NCI-H2196 (cell line): ENCODE measurements at regions not wholly inside any gene's neighbourhood (a gene's known extent, or its start where the extent isn't known, plus 50 kb on each side); places are given as distances from the start of the nearest gene placed in this dataset.

Source experiments
- DNase-seq: peaks from one replicate; lab custom pipeline; 2025; ENCODE audit not compliant: unreplicated experiment; lab: John Stamatoyannopoulos, UW

DNA sequence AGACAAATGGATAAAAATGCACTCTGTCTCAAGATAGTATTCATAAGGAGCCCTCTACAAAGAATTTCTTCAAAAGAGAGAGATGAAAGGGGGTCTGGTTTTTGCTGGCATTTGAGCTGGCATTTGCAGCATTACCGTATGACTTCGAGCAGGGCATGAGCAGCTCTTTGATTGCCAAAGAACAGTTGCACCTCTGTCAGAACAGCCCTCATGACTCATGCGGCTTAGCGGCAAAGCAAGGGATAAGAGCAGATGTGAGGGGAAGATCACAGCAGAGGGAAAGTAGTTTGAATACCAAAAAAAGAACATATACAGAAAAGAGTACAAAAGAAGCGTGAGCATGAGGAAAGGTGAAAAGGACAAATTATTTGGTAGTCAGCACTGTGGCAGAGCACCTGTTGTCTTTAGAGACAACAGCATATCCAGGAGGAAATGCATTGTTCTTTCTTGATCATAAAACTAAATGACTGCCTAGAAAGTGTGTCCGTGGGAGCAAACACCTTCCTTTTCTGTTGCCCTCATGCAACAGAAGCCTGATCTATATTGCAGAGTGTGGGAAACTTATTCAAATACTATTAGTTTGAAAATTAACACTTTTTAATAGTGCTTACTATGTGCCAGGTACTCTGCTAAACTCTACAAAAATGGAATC, 80.5 kb upstream of the SLC24A5 start:
- DNase-seq: no peak

DNA sequence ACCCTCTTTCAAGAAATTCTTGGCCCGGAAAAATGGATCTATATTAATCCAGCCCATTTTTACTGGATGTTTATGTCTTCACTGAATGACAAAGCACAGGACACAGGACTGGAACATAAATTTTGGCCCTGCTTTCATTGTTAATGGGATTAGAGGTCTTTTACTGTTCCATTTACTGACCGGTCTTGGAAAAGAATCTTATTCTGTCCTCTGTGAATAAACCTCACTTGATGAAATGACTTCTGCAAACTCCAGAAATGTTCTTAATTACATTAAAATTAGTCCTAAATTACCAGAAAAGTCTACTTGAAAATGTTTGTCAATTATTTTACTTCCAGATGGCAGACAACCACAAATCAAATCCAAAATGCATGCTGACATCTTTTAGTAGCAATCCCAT, 79.3 kb upstream of the SLC24A5 start:
- no peak for DNase-seq

DNA sequence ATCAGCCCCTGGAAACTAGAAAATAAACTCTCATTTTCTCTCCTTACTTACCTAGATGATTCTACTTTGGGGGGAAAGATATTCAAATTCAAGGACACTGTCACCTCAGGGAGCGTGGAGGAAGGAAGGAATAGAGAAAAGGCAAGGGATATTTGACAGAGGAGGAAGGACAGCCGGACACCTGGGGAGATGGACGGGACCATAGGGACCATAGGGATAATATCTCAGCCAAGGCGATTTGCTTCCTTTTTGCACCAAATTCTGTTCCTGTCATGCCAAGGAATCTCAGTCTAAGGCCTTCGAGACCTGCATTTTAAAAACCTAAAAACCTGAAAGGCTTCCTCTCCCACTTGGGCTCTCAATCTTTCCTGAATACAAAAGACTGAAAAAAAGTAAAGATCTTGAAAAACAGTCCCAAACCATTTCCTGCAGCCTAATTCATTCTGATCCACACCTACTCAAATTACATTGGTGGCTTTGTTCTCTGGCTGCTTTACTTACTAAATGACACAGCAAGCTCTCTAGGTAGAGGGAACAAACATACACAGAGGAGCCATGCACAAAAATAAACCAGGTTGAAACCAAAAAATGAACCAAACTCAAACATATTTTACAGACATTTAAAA, 73.9 kb upstream of the SLC24A5 start:
- DNase-seq: no peak

DNA sequence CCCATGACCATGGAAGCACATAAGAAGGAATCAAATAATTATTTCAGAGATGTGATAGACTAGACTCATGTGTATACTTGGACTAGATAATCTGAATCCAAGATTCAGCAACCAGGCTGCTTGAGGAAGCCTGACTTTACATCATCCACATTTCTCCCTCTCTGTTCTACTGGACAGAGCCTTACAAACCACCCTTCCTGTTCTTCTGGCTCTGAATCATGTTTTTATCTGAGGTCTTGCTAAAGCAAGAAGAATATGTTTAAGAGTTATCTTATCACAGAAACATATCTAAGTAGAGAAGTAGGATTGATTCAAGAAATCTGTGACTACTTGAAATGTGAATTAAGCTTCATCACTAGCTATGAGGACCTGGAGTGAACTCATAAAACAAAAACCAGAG, 71.1 kb upstream of the SLC24A5 start:
- DNase-seq: no peak

DNA sequence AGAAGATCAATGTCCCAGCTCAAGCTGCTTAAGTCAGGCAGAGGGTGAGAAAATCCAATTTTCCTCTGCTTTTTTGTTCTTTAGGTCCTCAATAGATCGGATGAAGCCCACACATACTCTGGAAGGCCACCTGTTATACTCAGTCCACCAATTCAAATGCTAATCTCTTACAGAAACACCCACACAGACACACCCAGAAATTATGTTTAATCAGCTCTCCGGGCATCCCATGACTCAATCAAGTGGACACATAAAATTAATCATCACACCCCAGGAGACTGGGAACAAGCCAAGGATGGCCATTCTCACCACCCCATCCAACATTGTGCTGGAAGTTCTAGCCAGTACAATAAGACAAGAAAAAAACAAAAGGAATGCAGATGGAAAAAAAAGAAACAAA, 67.8 kb upstream of the SLC24A5 start:
- DNase-seq: no peak

DNA sequence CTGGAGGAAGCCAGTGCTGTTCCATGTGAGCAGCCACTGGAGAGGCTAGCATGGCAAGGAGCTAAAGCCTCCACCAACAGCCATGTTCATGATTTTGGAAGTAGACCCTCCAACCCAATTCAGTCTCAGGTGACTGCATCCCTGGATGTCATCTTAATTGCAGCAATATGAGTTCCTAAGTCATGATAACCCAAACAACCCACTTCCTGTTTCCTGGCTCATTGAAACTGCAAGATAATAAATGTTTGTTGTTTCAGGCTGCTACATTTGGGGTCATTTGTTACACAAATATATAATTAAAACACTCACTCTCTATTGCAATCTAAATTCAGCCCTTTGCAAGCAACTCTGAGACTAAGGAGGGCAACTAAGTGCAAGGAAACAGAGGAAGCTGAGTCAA, 62.4 kb upstream of the SLC24A5 start:
- no peak for DNase-seq

DNA sequence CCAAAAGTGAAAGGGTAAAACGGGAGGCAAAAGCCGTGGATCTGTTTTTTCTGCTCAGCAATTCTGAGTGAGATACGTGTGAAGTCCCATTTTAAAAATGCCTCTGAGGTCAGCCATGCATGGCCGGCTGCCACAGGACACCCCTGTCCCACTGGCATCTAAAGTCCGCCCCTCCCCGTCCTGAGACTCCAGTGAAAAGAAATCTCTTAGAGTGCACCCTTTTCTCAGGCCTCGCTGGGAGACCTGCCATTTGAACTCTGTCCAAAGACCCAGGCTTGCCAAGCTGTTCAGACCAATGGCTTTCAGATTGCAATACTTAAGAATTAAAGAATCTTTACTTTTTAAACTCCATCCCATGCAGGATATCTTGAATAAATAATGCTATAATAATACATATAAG, 61.0 kb upstream of the SLC24A5 start:
- DNase-seq: no peak

DNA sequence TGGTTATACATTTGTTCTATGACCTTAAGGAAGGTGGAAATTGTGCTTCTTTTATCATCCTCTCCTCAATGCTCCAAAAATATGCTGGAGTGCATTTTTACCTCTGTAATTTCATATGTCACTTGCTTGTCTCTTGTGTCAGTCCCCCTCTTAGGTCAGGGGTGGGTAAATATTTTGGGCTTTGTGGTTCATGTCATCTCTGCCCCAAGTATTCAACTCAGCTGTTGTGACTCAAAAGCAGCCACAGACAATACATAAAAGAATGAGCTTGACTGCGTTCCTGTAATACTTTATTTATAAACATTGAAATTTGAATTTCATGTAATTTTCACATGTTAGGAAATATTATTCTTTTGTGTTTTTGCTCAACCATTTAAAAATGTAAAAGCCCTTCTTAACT, 60.4 kb upstream of the SLC24A5 start:
- DNase-seq: no peak

DNA sequence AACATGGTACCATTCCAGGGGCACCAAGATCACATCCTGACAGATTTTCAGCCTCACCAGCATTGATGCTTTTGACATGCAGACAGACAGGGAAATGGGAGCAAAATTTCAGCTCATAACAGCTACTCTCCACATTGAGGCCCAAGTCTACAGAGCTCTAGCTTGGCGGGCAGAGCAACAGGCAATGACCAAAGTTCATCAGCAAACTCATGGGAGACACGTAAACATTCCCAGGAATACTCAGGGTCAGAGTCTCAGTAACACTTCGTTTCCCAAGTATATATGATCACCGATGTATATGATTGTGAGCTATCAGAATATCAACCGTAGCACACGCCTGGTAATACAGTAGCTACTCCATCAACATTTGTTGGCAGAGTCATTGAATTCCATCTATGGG, 59.2 kb upstream of the SLC24A5 start:
- no peak for DNase-seq

DNA sequence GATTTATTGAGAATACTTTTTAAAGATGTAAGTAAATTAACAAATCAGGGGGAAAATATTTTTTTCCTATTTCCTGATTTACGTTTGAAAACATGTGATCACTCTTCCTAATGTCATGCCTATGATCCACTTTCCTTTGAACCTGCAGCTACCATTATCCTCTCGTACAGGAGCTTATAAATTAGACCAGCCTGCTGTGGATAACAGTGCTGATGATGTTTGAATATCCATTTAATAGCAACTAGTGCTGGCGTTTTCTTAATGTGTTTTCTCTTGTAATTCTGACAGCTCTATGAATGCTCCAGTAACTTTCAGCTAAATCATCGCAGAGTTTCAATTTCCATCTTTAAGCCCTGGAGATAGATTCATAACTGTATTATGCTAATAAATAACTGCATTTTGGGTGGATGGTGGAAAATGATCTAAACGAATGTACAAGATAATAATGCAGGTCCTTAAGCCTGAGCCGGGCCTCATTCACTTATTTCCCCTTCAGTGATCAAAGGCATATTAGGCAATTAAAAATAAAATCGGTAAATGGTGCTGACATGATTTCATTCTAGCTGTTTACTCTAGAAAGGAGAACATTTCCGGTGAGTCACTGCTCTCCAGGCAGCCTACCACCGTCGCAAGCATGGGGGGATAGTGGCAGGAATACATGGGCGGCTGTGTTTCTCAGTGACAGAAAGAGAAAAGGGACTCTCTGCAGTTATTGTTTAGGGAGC, 58.5 kb upstream of the SLC24A5 start:
- DNase-seq: no peak

DNA sequence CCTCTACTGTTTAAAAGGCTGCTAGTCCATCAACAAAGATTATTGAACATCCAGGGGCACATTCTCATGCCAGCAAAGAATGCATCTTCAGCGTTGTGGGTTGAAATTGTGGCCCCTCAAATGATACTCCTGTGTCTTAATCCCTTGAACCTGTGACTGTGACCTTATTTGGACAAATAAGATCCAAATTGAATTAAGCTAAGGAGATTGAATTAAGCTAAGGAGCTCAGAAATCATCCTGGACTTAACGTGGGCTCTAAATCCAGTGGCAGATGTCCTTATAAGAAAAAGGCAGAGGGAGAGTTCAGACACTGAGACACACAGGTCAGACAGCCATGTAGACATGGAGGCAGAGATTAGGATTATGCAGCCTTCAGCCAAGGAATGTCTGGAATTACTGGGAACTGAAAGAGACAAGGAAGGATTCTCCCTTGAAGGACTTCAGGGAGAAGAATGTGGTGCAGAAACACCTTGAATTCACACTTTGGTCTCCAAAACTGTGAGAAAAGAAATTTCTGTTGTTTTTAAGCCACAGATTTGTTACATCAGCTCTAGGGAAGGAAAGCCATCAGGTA, 57.3 kb upstream of the SLC24A5 start:
- no peak for DNase-seq

DNA sequence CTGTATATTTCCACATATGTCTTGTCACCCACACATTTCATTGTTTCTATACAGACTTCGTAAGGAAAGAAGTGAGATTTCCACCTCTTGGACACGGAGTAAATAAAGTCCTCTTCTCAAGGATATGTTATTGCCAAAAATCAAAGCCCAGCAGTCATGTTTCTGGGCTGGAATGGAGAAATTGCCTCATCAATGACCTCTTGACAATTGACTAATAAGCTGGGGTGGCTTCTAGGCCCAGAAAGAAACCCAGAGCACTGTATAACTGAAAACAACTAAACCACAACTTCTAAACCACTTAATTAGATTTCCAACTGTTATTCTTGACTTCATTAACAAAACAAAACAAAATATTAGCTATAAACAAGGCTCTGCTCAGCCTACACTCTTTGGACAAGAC, 56.4 kb upstream of the SLC24A5 start:
- DNase-seq: no peak

DNA sequence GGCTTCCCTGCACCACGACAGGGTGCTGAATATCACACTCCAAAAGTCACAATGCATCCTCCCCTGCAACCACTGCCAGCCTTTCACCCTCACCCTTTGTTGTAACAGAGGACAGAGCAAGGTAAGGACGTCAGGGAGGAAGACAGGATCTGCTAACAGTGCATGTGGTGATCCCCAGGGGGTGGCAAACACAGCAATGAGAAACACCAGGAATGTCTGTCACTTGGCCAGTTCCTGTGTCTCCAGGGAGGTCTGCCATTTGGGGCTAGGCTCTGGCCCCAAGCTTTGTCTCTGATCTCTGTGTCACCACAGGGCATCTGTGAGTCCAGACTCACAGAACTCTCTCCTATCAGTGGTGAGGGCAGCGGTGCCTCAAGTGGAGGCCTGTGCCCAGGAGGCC, 54.3 kb upstream of the SLC24A5 start:
- no peak for DNase-seq
